Neural cell (in vitro differentiated cells): ENCODE measurements at regions not wholly inside any gene's neighbourhood (a gene's known extent, or its start where the extent isn't known, plus 50 kb on each side); places are given as distances from the start of the nearest gene placed in this dataset.

Experiments
- CTCF ChIP-seq: fragments of 450-650 bp; IDR thresholded peaks from 2 replicates; pipeline ENCODE4 v1.5.1; 2014; ENCODE audit warnings: antibody characterized with exemption, mild to moderate bottlenecking, moderate library complexity; ENCODE audit not compliant: poor library complexity, severe bottlenecking
- MXI1 ChIP-seq: fragments of 450-650 bp; conservative IDR thresholded peaks from 2 replicates; pipeline ENCODE4 v1.6.1; 2014; ENCODE audit warnings: antibody characterized with exemption, mild to moderate bottlenecking; ENCODE audit not compliant: poor library complexity, severe bottlenecking

GRCh38 chr11:97325693-97326092 is 935.9 kb downstream of the JRKL start:
- TF ChIP-seq CTCF (no peak), MXI1 (no peak)
